Endodermal cell (in vitro differentiated cells): ENCODE measurements at regions not wholly inside any gene's neighbourhood (a gene's known extent, or its start where the extent isn't known, plus 50 kb on each side); places are given as distances from the start of the nearest gene placed in this dataset.

Experiments
- DNase-seq: peaks from one replicate; pipeline ENCODE4 v3.0.0-alpha.2; 2017
- H3K27ac ChIP-seq: 2 replicates; pipeline ENCODE4 v1.5.1; 2013; ENCODE audit warnings: mild to moderate bottlenecking, low read depth, low read length, moderate library complexity
- H3K27me3 ChIP-seq: 2 replicates; pipeline ENCODE4 v1.6.1; 2013; ENCODE audit warnings: mild to moderate bottlenecking, low read length, moderate library complexity; ENCODE audit not compliant: insufficient read depth, control insufficient read depth, poor library complexity, severe bottlenecking
- H3K36me3 ChIP-seq: 2 replicates; pipeline ENCODE4 v1.7.0; 2013; ENCODE audit warnings: mild to moderate bottlenecking, low read length, moderate library complexity; ENCODE audit not compliant: control insufficient read depth, insufficient read depth
- H3K4me1 ChIP-seq: one replicate; pipeline ENCODE4 v1.7.0; 2013; ENCODE audit warnings: low read length; ENCODE audit not compliant: control insufficient read depth, insufficient read depth
- H3K4me3 ChIP-seq: 2 replicates; pipeline ENCODE4 v1.5.1; 2013; ENCODE audit warnings: mild to moderate bottlenecking, low read length, moderate library complexity
- H3K9ac ChIP-seq: 2 replicates; pipeline ENCODE4 v1.6.1; 2013; ENCODE audit warnings: mild to moderate bottlenecking, low read length, moderate library complexity; ENCODE audit not compliant: poor library complexity, severe bottlenecking; ENCODE audit errors: extremely low read depth
- H3K9me3 ChIP-seq: 2 replicates; pipeline ENCODE4 v1.6.1; 2013; ENCODE audit warnings: mild to moderate bottlenecking, low read length, moderate library complexity; ENCODE audit not compliant: control insufficient read depth
- H3K27ac Mint-ChIP-seq: 2 replicates; pipeline ENCODE4 v1.8.0; 2020; ENCODE audit warnings: mixed read lengths
- H3K27me3 Mint-ChIP-seq: 2 replicates; pipeline ENCODE4 v1.8.0; 2021; ENCODE audit warnings: mild to moderate bottlenecking, mixed read lengths; ENCODE audit not compliant: insufficient read depth
- H3K36me3 Mint-ChIP-seq: 2 replicates; pipeline ENCODE4 v1.8.0; 2020; ENCODE audit warnings: low read depth, mixed read lengths
- H3K4me1 Mint-ChIP-seq: 2 replicates; pipeline ENCODE4 v1.8.0; 2020; ENCODE audit warnings: mixed read lengths
- H3K4me3 Mint-ChIP-seq: 2 replicates; pipeline ENCODE4 v1.8.0; 2020; ENCODE audit warnings: mild to moderate bottlenecking, moderate library complexity, mixed read lengths
- H3K9me3 Mint-ChIP-seq: 2 replicates; pipeline ENCODE4 v1.8.0; 2020; ENCODE audit warnings: mild to moderate bottlenecking, mixed read lengths
- WGBS, 2 experiments: methylation state at CpG; one replicate each; pipeline versions ENCODE4 v1.1.5 to v1.1.7; 2013; ENCODE audit warnings: missing lambda C conversion rate in 2 of 2, mixed read lengths in 1 of 2; ENCODE audit not compliant: insufficient coverage in 1 of 2, insufficient read length in 1 of 2; 5-methylcytosine and 5-hydroxymethylcytosine counted together
- TF ChIP-seq, protein P1 (sequence below): fragments of 200-600 bp; sonication (generic); conservative IDR thresholded peaks from 2 replicates; pipeline ENCODE4 v1.5.0; 2021; ENCODE audit warnings: antibody characterized with exemption, mild to moderate bottlenecking

DNA sequence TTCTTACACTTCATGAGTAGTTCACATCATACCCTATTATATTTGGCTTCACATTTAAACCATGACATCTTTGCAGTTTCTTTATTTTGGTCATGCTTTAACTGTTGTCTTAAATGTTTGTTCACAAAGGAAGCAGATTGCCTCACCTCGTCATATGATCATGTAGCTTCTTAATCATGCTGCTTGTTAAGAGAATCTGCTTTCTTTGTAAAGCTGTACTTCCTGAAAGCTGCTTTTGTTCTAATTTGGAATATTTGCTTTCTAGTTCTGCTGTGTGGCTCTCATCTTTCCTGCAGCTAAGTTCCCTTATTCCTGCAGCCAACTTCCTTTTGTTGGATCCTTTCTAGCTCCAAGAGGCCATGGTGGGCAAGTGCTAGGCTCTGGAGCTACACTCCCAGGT is 62.9 kb upstream of the SIM2 start:
- Mint-ChIP-seq H3K27me3 (peaks cover 15% of the 10 kb centered on the region), H3K4me1 (peaks cover 7% of the 10 kb centered on the region)
- 0% methylated on average over 1 of the region's 1 CpG; no CpG with 5 or more reads in 1 of the 2 experiments for WGBS, 2 experiments

DNA sequence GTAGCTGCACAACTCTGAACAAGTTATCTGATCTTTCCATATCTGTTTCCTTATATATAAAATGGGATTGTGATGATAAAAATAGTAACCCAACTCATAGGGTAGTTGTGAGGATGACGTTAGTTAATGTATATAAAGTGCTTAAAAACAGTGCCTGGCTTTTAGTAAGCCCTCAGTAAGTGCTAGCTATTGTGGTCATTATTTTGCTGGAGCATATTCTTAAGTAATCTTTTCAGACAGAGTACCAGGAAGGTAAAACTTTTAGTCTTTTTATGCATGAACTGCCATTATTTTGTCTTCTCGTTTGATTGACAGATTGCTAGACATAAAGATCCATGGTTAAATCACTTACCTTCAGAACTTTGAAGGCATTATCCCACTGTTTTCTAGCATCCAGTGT is 62.5 kb upstream of the SIM2 start:
- peaks cover 7% of the 10 kb centered on the region for H3K4me1 Mint-ChIP-seq
- peaks cover 11% of the 10 kb centered on the region for H3K27me3 Mint-ChIP-seq
- Histone ChIP-seq H3K4me3 (no peak overlapping the region), H3K36me3 (no peaks in the 10 kb centered on the region), H3K27ac (no peak overlapping the region), H3K9ac (no peak overlapping the region), H3K9me3 (no peaks in the 10 kb centered on the region), H3K4me1 (no peaks in the 10 kb centered on the region), H3K27me3 (peaks cover 11% of the 10 kb centered on the region)
- H3K27ac Mint-ChIP-seq, result no peak overlapping the region
- TF ChIP-seq, protein P1, sequence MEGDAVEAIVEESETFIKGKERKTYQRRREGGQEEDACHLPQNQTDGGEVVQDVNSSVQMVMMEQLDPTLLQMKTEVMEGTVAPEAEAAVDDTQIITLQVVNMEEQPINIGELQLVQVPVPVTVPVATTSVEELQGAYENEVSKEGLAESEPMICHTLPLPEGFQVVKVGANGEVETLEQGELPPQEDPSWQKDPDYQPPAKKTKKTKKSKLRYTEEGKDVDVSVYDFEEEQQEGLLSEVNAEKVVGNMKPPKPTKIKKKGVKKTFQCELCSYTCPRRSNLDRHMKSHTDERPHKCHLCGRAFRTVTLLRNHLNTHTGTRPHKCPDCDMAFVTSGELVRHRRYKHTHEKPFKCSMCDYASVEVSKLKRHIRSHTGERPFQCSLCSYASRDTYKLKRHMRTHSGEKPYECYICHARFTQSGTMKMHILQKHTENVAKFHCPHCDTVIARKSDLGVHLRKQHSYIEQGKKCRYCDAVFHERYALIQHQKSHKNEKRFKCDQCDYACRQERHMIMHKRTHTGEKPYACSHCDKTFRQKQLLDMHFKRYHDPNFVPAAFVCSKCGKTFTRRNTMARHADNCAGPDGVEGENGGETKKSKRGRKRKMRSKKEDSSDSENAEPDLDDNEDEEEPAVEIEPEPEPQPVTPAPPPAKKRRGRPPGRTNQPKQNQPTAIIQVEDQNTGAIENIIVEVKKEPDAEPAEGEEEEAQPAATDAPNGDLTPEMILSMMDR, result no peak
- no peaks in the 10 kb centered on the region for H3K36me3 Mint-ChIP-seq
- no peak overlapping the region for H3K4me3 Mint-ChIP-seq
- 83 to 100% methylated on average over 1 to 2 of the region's 2 CpGs for WGBS, 2 experiments
- DNase-seq, result no peak
- H3K9me3 Mint-ChIP-seq, result peaks cover 3% of the 10 kb centered on the region

More for the DNA sequence above, 62.9 kb upstream of the SIM2 start:
- Histone ChIP-seq H3K4me3 (no peak overlapping the region), H3K9me3 (no peaks in the 10 kb centered on the region), H3K27ac (no peak overlapping the region), H3K27me3 (peaks cover 14% of the 10 kb centered on the region), H3K4me1 (no peaks in the 10 kb centered on the region), H3K36me3 (no peaks in the 10 kb centered on the region), H3K9ac (no peak overlapping the region)
- Mint-ChIP-seq H3K27ac (no peak overlapping the region), H3K9me3 (peaks cover 3% of the 10 kb centered on the region), H3K36me3 (no peaks in the 10 kb centered on the region), H3K4me3 (no peak overlapping the region)
- TF ChIP-seq, protein P1, result no peak
- no peak for DNase-seq

DNA sequence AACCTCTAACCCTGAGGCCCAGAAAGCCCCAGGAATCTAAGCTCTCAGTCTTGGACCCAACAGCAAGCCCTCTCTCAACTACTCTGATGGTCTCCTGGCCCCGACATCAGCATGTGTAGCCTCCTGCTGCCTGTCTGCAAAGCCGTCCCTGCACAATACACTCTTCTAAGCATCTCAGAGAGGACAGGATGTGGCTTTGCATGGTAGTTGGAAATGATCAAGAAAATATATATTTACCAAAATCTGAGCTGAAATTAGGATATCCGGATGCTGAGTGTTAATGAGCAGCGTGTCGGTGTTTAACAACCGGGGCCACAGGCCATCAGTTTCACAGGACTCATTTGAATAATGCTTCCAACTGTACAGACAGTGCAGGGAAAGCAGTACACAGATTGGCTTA is 59.1 kb upstream of the SIM2 start:
- TF ChIP-seq, protein P1, result no peak
- Mint-ChIP-seq H3K27me3 (peaks cover 2% of the 10 kb centered on the region), H3K27ac (no peak overlapping the region), H3K4me3 (no peak overlapping the region), H3K36me3 (no peaks in the 10 kb centered on the region), H3K9me3 (peaks cover under 1% of the 10 kb centered on the region), H3K4me1 (peaks cover 7% of the 10 kb centered on the region)
- no peaks in the 10 kb centered on the region for H3K9me3 ChIP-seq
- DNase-seq, result no peak
- H3K36me3 ChIP-seq, result no peaks in the 10 kb centered on the region
- no peak overlapping the region for H3K9ac ChIP-seq
- H3K4me1 ChIP-seq, result no peaks in the 10 kb centered on the region
- H3K4me3 ChIP-seq, result no peak overlapping the region
- no peaks in the 10 kb centered on the region for H3K27me3 ChIP-seq
- 79 to 100% methylated on average over 5 to 6 of the region's 6 CpGs for WGBS, 2 experiments
- no peak overlapping the region for H3K27ac ChIP-seq
